H4 (cell line): ENCODE measurements at regions not wholly inside any gene's neighbourhood (a gene's known extent, or its start where the extent isn't known, plus 50 kb on each side); places are given as distances from the start of the nearest gene placed in this dataset.

Experiments
- DNase-seq: peaks from one replicate; pipeline ENCODE4 v3.0.0-alpha.2; 2015; ENCODE audit warnings: low spot score

GRCh38 chr12:41769810-41770209, 374.9 kb downstream of the GXYLT1 start:
- DNase-seq: no peak

DNA sequence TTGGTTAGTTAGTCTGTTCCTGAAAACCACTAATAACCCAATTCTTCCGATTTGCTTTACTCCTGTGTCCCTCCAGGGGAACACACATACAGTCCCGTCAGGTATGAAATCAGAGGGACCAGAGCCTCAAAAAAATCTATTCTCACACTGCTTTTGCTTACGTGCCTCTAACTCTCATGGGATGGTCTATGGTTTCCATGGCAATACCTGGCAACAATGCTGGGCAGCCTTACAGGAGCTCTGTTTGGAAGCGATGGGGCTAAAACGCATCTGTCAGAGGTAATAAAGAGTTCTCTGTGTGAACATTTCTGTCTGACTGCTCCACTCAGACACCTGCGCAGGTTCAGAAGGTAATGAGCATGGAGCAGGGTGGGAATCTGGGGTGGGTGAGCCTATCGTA, 376.2 kb downstream of the GXYLT1 start:
- DNase-seq: no peak

GRCh38 chr12:41762691-41763090, 382.0 kb downstream of the GXYLT1 start:
- no peak for DNase-seq

GRCh38 chr12:41745593-41745992, 399.1 kb downstream of the GXYLT1 start:
- no peak for DNase-seq

GRCh38 chr12:41743835-41744234, 400.8 kb downstream of the GXYLT1 start:
- peak; percentile 44 for DNase-seq

DNA sequence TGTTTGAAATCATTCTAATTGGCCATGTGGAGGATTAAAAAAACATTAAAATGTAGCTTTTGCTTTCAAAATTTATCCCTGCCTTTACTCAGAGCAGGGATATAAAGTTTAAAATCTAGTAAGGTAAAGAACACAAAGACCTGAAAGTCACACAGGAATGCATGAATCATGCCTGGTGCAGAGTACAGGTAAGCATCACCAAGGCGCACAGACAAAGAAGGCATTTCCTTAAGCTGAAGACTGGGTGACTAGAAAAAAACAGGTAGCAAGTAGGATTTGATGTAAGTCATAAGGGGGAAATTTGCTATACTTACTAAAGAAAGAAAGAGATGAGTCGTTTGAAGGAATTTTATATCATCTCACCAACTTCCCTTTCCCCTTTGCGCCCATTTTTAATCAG, 405.6 kb downstream of the GXYLT1 start:
- no peak for DNase-seq

DNA sequence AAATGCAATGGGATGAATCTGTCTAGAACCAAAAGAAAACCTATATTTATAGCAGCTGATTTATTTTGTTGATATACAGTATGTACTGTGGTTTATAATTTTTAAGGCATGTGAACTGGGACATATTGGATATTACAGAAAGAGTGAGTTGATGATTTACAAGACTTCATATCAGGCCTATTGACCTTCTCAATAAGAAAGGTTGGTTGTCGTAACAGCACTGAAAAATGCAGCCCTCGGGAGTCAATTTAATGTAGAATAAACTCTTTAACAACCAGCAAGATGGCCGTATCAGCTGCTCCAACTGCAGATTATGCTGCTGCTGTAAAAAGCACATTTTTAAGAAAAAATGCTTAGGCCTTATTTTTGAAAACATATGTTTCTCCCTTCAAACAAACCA, 407.3 kb downstream of the GXYLT1 start:
- DNase-seq: no peak

DNA sequence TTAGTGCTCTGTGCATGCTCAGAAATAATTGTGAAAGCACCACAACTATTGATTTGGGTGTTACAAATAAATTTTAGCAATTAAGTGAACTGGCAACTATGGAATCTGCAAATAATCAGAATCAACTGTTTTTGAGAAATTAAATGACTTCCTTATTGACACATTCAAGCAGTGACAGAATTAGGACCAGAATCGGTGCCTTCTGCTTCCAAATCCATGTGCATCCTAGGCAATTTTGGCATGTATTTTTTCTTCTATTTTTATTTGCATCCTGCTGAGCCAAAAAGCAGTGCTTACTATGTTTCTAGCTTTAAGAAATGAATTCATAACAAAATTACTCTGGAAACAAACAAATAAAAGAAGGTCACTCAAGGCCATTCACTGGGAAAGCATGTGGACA, 408.2 kb downstream of the GXYLT1 start:
- no peak for DNase-seq

DNA sequence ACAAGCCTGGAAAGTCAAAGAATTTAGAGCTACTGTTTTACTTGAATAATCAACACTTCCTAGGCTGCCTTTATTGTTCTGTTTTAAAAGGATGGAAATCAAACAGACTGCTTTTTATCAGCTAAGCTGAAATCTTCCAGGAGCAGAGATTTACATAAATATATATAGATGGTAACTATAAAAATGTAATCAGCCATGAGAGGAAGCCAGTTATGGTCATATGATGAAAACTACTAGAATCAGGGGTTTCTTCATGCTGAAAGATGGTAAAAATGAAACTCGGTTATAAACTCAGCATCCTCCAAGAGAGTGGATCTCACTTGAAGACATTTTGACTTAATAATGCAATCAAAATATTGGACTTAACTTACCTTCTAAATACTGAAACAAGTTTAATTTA, 413.0 kb downstream of the GXYLT1 start:
- no peak for DNase-seq

- DNase-seq: no peak
These were observed 413.6 kb downstream of the GXYLT1 start for GRCh38 chr12:41731061-41731460.

GRCh38 chr12:41724216-41724615, 420.5 kb downstream of the GXYLT1 start:
- DNase-seq: no peak

DNA sequence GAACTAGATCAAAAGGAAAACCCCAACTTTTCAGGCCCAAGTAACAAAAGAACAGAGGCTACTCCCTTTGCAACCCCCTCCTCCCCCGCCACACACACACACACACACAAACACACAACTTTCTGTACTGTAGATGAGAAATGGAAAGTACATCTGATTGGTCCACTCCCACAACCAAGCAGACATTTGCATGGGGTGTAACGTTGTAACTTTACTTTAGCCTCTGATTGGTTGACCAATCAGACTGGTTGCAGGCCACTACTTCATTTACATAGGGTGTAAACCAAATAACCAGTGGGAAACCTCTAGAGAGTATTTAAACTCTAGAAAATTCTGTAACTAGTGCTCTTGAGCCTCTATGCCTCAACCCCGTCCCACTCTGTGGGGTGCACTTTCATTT, 425.5 kb downstream of the GXYLT1 start:
- DNase-seq: peak; percentile 7

DNA sequence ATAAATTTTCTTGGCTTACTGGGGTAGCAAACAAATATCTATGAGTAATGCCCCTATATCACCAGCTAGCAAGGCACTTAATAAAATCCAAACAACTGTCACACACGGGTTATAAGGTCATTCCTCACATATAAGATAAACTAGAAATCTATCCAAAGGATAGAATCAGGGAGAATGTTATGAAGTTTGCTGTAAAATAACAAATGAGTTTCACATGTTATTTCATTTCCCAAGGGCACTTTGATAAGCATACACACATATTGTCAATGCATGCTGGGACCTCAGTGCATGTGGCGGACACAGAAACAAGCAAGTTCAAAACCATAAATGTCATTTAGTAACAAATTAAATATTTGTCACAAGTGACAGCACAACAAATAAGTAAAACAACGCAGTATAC, 429.4 kb downstream of the GXYLT1 start:
- DNase-seq: no peak

GRCh38 chr12:41709463-41710285, 435.0 kb downstream of the GXYLT1 start:
- peak; percentile 78 for DNase-seq

GRCh38 chr12:41709012-41709411, 435.7 kb downstream of the GXYLT1 start:
- DNase-seq: no peak

GRCh38 chr12:41706376-41706775, 438.3 kb downstream of the GXYLT1 start:
- no peak for DNase-seq

- peak; percentile 65 for DNase-seq
These were observed 442.6 kb downstream of the GXYLT1 start for GRCh38 chr12:41701943-41702601.

DNA sequence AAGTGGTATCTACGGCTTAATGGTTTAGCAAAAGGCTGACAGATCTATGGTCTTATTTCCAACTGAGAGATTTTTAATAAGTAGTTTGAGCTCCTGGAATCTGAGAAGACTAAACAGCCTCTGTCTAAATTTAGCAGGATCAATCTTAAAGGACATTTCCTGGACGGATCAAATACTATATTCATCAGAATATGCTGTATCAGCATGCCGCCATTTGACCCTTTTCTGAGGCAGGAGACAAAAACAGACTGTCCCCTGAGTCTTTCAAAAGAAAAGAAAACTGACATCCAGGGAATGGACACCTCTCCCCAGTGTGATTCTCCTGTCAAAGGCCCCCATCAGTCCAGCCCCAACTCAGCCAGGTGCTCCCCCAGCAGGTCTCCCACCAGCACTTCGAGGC, 443.7 kb downstream of the GXYLT1 start:
- no peak for DNase-seq

DNA sequence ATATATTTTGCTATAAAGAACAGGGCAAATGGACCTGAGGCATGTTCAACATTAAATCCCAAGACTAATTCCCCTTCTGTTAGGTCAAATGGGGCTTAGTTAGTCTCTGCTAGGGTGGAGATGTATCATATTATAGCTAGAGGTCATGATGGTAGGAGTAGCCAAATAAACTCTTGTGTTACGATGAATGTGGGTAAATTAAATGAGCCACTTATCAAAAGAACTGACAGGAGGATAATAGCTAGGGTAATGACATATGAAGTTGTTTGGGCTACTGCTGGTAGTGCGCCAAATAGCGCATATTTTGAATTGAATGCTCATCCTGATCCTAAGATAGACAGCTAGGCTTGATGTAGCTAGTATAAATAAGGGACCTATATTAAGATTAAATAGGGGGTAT, 445.0 kb downstream of the GXYLT1 start:
- no peak for DNase-seq

GRCh38 chr12:41697161-41697560, 447.5 kb downstream of the GXYLT1 start:
- no peak for DNase-seq

DNA sequence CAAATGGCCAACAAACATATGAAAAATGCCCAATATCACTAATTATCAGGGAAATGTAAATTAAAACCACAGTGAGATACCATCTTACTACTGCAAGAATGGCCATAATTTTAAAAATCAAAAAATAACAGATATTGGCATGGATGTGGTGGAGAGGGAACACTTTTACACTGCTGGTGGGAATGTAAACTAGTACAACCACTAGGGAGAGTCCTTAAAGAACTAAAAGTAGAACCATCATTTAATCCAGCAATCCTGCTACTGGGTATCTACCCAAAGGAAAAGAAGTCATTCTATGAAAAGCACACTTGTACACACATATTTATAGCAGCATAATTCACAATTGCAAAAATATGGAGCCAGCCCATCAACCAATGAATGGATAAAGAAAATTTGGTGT, 459.7 kb downstream of the GXYLT1 start:
- DNase-seq: no peak

DNA sequence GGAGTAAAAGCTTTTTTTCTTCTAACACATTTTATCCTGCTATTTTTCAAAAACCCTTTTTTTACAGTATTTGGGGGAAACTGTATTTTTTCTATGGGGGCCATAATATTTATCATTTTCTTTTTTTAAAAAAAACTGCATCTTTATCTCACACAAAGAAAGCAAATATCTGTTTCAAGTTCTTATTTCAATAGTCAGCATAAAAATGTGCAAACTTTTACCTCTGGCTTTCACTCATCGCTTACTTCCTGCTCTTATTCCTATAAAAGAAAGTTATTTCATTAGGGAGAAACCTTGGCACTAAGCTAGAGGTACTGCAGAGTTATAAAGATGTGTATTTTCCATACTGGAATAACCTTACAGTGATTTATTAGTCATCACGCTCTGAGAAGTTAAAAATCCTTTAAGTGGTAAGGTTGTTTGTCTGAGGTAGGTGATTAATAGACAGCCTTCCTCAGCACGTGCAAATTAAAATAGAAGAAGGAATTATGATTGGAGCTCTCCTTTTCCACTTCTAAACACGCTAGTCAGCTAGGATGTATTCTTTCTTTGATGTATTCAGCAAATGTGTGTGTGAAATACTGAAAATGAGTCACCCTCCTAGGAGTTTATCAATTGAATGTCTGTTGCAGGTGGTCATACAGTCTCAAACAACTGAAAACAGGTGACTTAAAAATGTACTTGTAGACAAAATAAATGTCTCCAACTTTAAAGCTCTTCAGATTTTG, 461.0 kb downstream of the GXYLT1 start:
- no peak for DNase-seq

DNA sequence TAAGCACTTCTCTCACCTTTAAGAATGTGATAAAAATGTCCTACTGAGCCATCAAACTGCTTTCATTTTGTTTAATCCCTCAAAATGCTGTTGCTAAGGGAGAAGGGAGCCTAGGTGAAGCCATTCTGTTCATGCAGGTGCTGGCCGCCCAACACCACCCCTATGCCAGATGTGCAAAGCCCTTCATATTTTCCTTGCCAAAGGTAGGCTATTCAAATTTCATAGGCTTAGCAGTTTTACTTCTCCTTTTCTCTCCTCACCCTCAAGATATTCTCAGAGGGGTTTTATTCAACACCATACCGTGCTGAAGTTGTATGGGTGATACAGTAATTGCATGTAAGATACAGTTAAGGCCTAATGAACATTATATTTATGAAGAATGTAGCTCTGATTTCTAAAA, 461.7 kb downstream of the GXYLT1 start:
- no peak for DNase-seq
